IMR-90 (cell line): ENCODE measurements at regions not wholly inside any gene's neighbourhood (a gene's known extent, or its start where the extent isn't known, plus 50 kb on each side); places are given as distances from the start of the nearest gene placed in this dataset.

Source experiments
- ATAC-seq: fragments of 200-7000 bp; cut with Tn5 transposase; 2 replicates; pipeline ENCODE4 v1.9.1; 2020; ENCODE audit warnings: low read depth, mild to moderate bottlenecking, moderate library complexity
- BruUV-seq: library from RNA; stranded (reverse); fragments of 400-500 nt; replicated peaks from 2 replicates; lab custom pipeline; 2021; lab: Mats Ljungman, UMichigan
- CTCF ChIA-PET: fragments of 300-600 bp; formaldehyde crosslinking; extraction: SDS; loops from one replicate; lab custom pipeline; 2021; ENCODE audit warnings: antibody characterized with exemption; lab: Yijun Ruan, JAX
- POLR2A ChIA-PET: fragments of 300-600 bp; sonication (Branson Sonifier 250); formaldehyde crosslinking; loops from one replicate; lab custom pipeline; 2022; ENCODE audit warnings: antibody characterized with exemption; ENCODE audit not compliant: unreplicated experiment; lab: Charles Lee
- DNase-seq: peaks from one replicate; pipeline ENCODE4 v3.0.0; 2013
- H2AFZ ChIP-seq: replicated peaks from 2 replicates; pipeline ENCODE3; 2013; ENCODE audit warnings: low read length, mild to moderate bottlenecking; ENCODE audit not compliant: poor library complexity
- H2AK5ac ChIP-seq: 2 replicates; pipeline ENCODE4 v1.6.1; 2013; ENCODE audit warnings: low read depth, low read length, inconsistent platforms
- H2AK9ac ChIP-seq: replicated peaks from 2 replicates; pipeline ENCODE3; 2013; ENCODE audit warnings: mild to moderate bottlenecking, low read depth, low read length, moderate library complexity; ENCODE audit not compliant: poor library complexity
- H2BK120ac ChIP-seq: 2 replicates; pipeline ENCODE4 v1.6.1; 2013; ENCODE audit warnings: low read depth, low read length, inconsistent platforms
- H2BK15ac ChIP-seq: 3 replicates; pipeline ENCODE4 v1.6.1; 2013; ENCODE audit warnings: low read depth, low read length, inconsistent platforms
- H2BK20ac ChIP-seq: 2 replicates; pipeline ENCODE4 v1.6.1; 2013; ENCODE audit warnings: low read depth, mild to moderate bottlenecking, inconsistent platforms, low read length, moderate library complexity
- H2BK5ac ChIP-seq: 2 replicates; pipeline ENCODE4 v1.6.1; 2013; ENCODE audit warnings: mild to moderate bottlenecking, low read depth, low read length, inconsistent platforms; ENCODE audit not compliant: poor library complexity, severe bottlenecking
- H3K14ac ChIP-seq: replicated peaks from 2 replicates; pipeline ENCODE4 v1.6.1; 2013; ENCODE audit warnings: low read depth, low read length, inconsistent platforms
- H3K18ac ChIP-seq: 2 replicates; pipeline ENCODE4 v1.6.1; 2013; ENCODE audit warnings: low read depth, low read length, control low read depth
- H3K23ac ChIP-seq: 2 replicates; pipeline ENCODE4 v1.6.1; 2013; ENCODE audit warnings: low read depth, low read length, inconsistent platforms
- H3K27ac ChIP-seq: 2 replicates; pipeline ENCODE4 v1.5.1; 2013; ENCODE audit warnings: mild to moderate bottlenecking, control low read depth, low read length; ENCODE audit not compliant: insufficient read depth
- H3K27me3 ChIP-seq: 2 replicates; pipeline ENCODE4 v1.6.1; 2013; ENCODE audit warnings: low read length; ENCODE audit not compliant: control insufficient read depth, insufficient read depth
- H3K36me3 ChIP-seq: 2 replicates; pipeline ENCODE4 v1.6.1; 2013; ENCODE audit warnings: low read length, mixed read lengths; ENCODE audit not compliant: control insufficient read depth, insufficient read depth
- H3K4ac ChIP-seq: 2 replicates; pipeline ENCODE4 v1.6.1; 2013; ENCODE audit warnings: low read depth, low read length, inconsistent platforms
- H3K4me1 ChIP-seq: 2 replicates; pipeline ENCODE4 v1.6.1; 2013; ENCODE audit warnings: low read length, mixed read lengths; ENCODE audit not compliant: control insufficient read depth, insufficient read depth
- H3K4me2 ChIP-seq: 2 replicates; pipeline ENCODE4 v1.6.1; 2013; ENCODE audit warnings: low read depth, mild to moderate bottlenecking, control low read depth, low read length, moderate library complexity
- H3K4me3 ChIP-seq: 2 replicates; pipeline ENCODE4 v1.5.1; 2013; ENCODE audit warnings: low read depth, mild to moderate bottlenecking, control low read depth, low read length, moderate library complexity; ENCODE audit not compliant: insufficient read depth
- H3K56ac ChIP-seq: 2 replicates; pipeline ENCODE4 v1.6.1; 2013; ENCODE audit warnings: low read length, inconsistent platforms; ENCODE audit not compliant: insufficient read depth; ENCODE audit errors: extremely low read depth
- H3K79me1 ChIP-seq, 2 experiments: 2 replicates each; pipeline ENCODE4 v1.6.1; 2013; ENCODE audit warnings: low read length in 2 of 2, inconsistent platforms in 1 of 2, low read depth in 1 of 2
- H3K9ac ChIP-seq: 2 replicates; pipeline ENCODE4 v1.6.1; 2013; ENCODE audit warnings: low read depth, low read length, control low read depth
- H3K9me1 ChIP-seq: 2 replicates; pipeline ENCODE4 v1.6.1; 2013; ENCODE audit warnings: low read length, inconsistent platforms; ENCODE audit not compliant: insufficient read depth
- H3K9me3 ChIP-seq: 2 replicates; pipeline ENCODE4 v1.6.1; 2013; ENCODE audit warnings: low read length; ENCODE audit not compliant: control insufficient read depth, insufficient read depth
- H4K20me1 ChIP-seq: 2 replicates; pipeline ENCODE4 v1.6.1; 2013; ENCODE audit warnings: low read length, inconsistent platforms; ENCODE audit not compliant: insufficient read depth
- H4K5ac ChIP-seq: 2 replicates; pipeline ENCODE4 v1.6.1; 2013; ENCODE audit warnings: mild to moderate bottlenecking, low read depth, low read length, control low read depth
- H4K8ac ChIP-seq, 2 experiments: 2 replicates each; pipeline ENCODE4 v1.6.1; 2013; ENCODE audit warnings: low read depth in 2 of 2, low read length in 2 of 2, control low read depth in 1 of 2, inconsistent platforms in 1 of 2
- H4K91ac ChIP-seq: 2 replicates; pipeline ENCODE4 v1.6.1; 2013; ENCODE audit warnings: low read depth, low read length, inconsistent platforms; ENCODE audit not compliant: insufficient read depth
- BHLHE40 ChIP-seq: fragments of 150-350 bp; IDR thresholded peaks from 2 replicates; pipeline ENCODE4 v1.6.1; 2016; ENCODE audit warnings: mild to moderate bottlenecking, low read depth, low read length
- CEBPB ChIP-seq: IDR thresholded peaks from 2 replicates; pipeline ENCODE4 v1.6.1; 2012; ENCODE audit warnings: low read depth, low read length, improper control_type of control experiment
- CHD1 ChIP-seq: IDR thresholded peaks from 2 replicates; pipeline ENCODE4 v1.6.1; 2012; ENCODE audit warnings: low read depth, low read length, improper control_type of control experiment
- ELK1 ChIP-seq: fragments of 150-350 bp; IDR thresholded peaks from 2 replicates; pipeline ENCODE4 v1.6.1; 2016; ENCODE audit warnings: low read depth, mild to moderate bottlenecking, low read length, moderate library complexity, borderline replicate concordance
- FOS ChIP-seq: fragments of 150-350 bp; IDR thresholded peaks from 2 replicates; pipeline ENCODE4 v1.6.1; 2016; ENCODE audit warnings: low read depth, low read length
- MAFK ChIP-seq: IDR thresholded peaks from 2 replicates; pipeline ENCODE4 v1.6.1; 2012; ENCODE audit warnings: low read depth, low read length, improper control_type of control experiment
- MAZ ChIP-seq: IDR thresholded peaks from 2 replicates; pipeline ENCODE4 v1.6.1; 2012; ENCODE audit warnings: low read depth, mild to moderate bottlenecking, low read length, improper control_type of control experiment, moderate library complexity, borderline replicate concordance
- NFE2L2 ChIP-seq: fragments of 150-350 bp; IDR thresholded peaks from 2 replicates; pipeline ENCODE4 v1.6.1; 2016; ENCODE audit warnings: low read depth, mild to moderate bottlenecking, low read length
- RAD21 ChIP-seq: IDR thresholded peaks from 2 replicates; pipeline ENCODE4 v1.6.1; 2012; ENCODE audit warnings: low read length, improper control_type of control experiment
- RCOR1 ChIP-seq: IDR thresholded peaks from 2 replicates; pipeline ENCODE4 v1.6.1; 2012; ENCODE audit warnings: mild to moderate bottlenecking, low read length, improper control_type of control experiment; ENCODE audit not compliant: insufficient replicate concordance
- RFX5 ChIP-seq: IDR thresholded peaks from 2 replicates; pipeline ENCODE4 v1.8.0; 2012; ENCODE audit warnings: low read depth, mild to moderate bottlenecking, low read length, moderate library complexity
- SMC3 ChIP-seq: fragments of 150-350 bp; IDR thresholded peaks from 2 replicates; pipeline ENCODE4 v1.6.1; 2016; ENCODE audit warnings: low read depth, mild to moderate bottlenecking, antibody characterized with exemption, low read length, moderate library complexity
- USF2 ChIP-seq: fragments of 150-350 bp; IDR thresholded peaks from 2 replicates; pipeline ENCODE4 v1.6.1; 2017; ENCODE audit warnings: mild to moderate bottlenecking, antibody characterized with exemption, low read length, low read depth
- WGBS, 2 experiments: methylation state at CpG; one replicate each; pipeline versions ENCODE4 v1.1.5 to v1.1.7; 2013; ENCODE audit warnings: missing lambda C conversion rate in 2 of 2; ENCODE audit not compliant: insufficient read length in 1 of 2; ENCODE audit errors: extremely low coverage in 2 of 2; 5-methylcytosine and 5-hydroxymethylcytosine counted together
- dilution Hi-C: fragments of 300-500 bp; cut with HindIII; formaldehyde crosslinking; loops from one replicate; pipeline ENCODE4 v1.14.3; 2018; ENCODE audit warnings: low sequenced_read_pairs; ENCODE audit not compliant: unreplicated experiment
- in situ Hi-C: fragments of 300-500 bp; cut with MboI; formaldehyde crosslinking; loops from 3 replicates; pipeline ENCODE4 v1.14.3; 2019; ENCODE audit warnings: low sequenced_read_pairs, inconsistent platforms, mixed read lengths
- intact Hi-C: fragments of 100-400 bp; cut with micrococcal nuclease; formaldehyde crosslinking; loops from 2 replicates; pipeline ENCODE4 v1.10.0; 2022
- TF ChIP-seq, protein P1 (sequence below): conservative IDR thresholded peaks from 2 replicates; pipeline ENCODE4 v1.5.1; 2012; ENCODE audit warnings: mild to moderate bottlenecking, low read depth, low read length, improper control_type of control experiment

DNA sequence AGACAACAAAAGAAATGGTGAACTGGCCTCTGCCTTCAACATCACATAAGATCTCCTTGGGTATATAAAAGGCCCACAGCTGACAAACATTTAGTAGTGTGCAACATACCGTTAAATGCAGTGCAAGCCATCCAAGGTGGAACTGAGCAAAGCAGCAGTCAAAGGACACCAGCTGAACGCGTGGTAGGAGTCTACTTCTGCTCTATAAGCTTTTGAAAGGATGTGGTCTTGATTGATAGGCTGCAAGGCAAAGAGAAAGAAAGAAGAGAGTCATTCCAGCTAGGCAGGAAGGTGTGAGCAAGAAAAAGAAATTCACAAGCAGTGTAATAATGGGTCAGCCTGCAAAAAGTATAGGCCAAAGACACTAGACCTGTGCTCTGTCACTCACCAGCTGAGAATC lies 356.3 kb downstream of the SATB2 start:
- no peaks in the 10 kb centered on the region for H3K9me3 ChIP-seq
- no peak overlapping the region for H3K14ac ChIP-seq
- ChIA-PET CTCF (no interaction called here), POLR2A (no interaction called here)
- no peak overlapping the region for H4K8ac ChIP-seq
- no peak overlapping the region for H2AK9ac ChIP-seq
- no peak overlapping the region for H2BK120ac ChIP-seq
- no peak overlapping the region for H2BK20ac ChIP-seq
- no peak overlapping the region for H3K18ac ChIP-seq
- no peaks in the 10 kb centered on the region for H3K9me1 ChIP-seq
- no peak overlapping the region for H4K5ac ChIP-seq
- dilution Hi-C loops, result no loop called here
- no peak overlapping the region for H3K56ac ChIP-seq
- H4K20me1 ChIP-seq, result no peaks in the 10 kb centered on the region
- no peak overlapping the region for H3K27ac ChIP-seq
- no peaks in the 10 kb centered on the region for H3K79me1 ChIP-seq
- ATAC-seq (no peak), DNase-seq (no peak)
- H2BK15ac ChIP-seq, result no peak overlapping the region
- H3K4me1 ChIP-seq, result no peaks in the 10 kb centered on the region
- no peak overlapping the region for H3K4ac ChIP-seq
- no peak for TF ChIP-seq NFE2L2
- no peak for TF ChIP-seq RAD21
- TF ChIP-seq BHLHE40, result no peak
- no peak for TF ChIP-seq RFX5
- TF ChIP-seq, protein P1, sequence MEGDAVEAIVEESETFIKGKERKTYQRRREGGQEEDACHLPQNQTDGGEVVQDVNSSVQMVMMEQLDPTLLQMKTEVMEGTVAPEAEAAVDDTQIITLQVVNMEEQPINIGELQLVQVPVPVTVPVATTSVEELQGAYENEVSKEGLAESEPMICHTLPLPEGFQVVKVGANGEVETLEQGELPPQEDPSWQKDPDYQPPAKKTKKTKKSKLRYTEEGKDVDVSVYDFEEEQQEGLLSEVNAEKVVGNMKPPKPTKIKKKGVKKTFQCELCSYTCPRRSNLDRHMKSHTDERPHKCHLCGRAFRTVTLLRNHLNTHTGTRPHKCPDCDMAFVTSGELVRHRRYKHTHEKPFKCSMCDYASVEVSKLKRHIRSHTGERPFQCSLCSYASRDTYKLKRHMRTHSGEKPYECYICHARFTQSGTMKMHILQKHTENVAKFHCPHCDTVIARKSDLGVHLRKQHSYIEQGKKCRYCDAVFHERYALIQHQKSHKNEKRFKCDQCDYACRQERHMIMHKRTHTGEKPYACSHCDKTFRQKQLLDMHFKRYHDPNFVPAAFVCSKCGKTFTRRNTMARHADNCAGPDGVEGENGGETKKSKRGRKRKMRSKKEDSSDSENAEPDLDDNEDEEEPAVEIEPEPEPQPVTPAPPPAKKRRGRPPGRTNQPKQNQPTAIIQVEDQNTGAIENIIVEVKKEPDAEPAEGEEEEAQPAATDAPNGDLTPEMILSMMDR, result no peak
- TF ChIP-seq MAZ, result no peak
- TF ChIP-seq SMC3, result no peak
- TF ChIP-seq RCOR1, result no peak
- no peak for TF ChIP-seq CEBPB
- TF ChIP-seq MAFK, result no peak
- no peak for TF ChIP-seq FOS
- no peak for TF ChIP-seq ELK1
- TF ChIP-seq CHD1, result no peak
- TF ChIP-seq USF2, result no peak
- no peak overlapping the region for H2BK5ac ChIP-seq
- H3K4me2 ChIP-seq, result no peak overlapping the region
- no peak overlapping the region for H4K91ac ChIP-seq
- no peak overlapping the region for H3K4me3 ChIP-seq
- no CpG with 5 or more reads among the region's 3 CpGs for WGBS, 2 experiments
- no peak overlapping the region for H3K9ac ChIP-seq
- H2AFZ ChIP-seq, result no peak overlapping the region
- no peaks in the 10 kb centered on the region for H3K36me3 ChIP-seq
- intact Hi-C loops, result no loop called here
- H3K27me3 ChIP-seq, result no peaks in the 10 kb centered on the region
- no TSS peak for BruUV-seq
- H2AK5ac ChIP-seq, result no peak overlapping the region
- in situ Hi-C loops, result no loop called here
- no peak overlapping the region for H3K23ac ChIP-seq
